HepG2 (cell line): ENCODE measurements at regions not wholly inside any gene's neighbourhood (a gene's known extent, or its start where the extent isn't known, plus 50 kb on each side); places are given as distances from the start of the nearest gene placed in this dataset.

Experiments used
- ATAC-seq: fragments of 200-7000 bp; cut with Tn5 transposase; 3 replicates; pipeline ENCODE4 v1.9.1; 2020; ENCODE audit warnings: mild to moderate bottlenecking, moderate library complexity
- BruUV-seq: library from RNA; stranded (reverse); fragments of 400-500 nt; replicated peaks from 2 replicates; lab custom pipeline; 2021; lab: Mats Ljungman, UMichigan
- CTCF ChIA-PET: fragments of 300-600 bp; formaldehyde crosslinking; extraction: SDS; loops from one replicate; lab custom pipeline; 2021; ENCODE audit warnings: low total read pairs, inconsistent platforms, low intra/inter-chr PET ratio; lab: Yijun Ruan, JAX
- POLR2A ChIA-PET: fragments of 350-600 bp; sonication (Branson Sonifier 250); formaldehyde crosslinking; loops from one replicate; lab custom pipeline; 2020; ENCODE audit warnings: antibody characterized with exemption, inconsistent platforms; lab: Yijun Ruan, JAX
- DNase-seq: peaks from one replicate; pipeline ENCODE4 v3.0.0-alpha.2; 2015; ENCODE audit warnings: low spot score
- FAIRE-seq: peaks from 3 replicates; lab custom pipeline; 2011; peaks lifted over from hg19 to GRCh38; lab: Jason Lieb, UNC
- H2AFZ ChIP-seq: one replicate; pipeline ENCODE4 v1.6.1; 2011; ENCODE audit warnings: low read length, inconsistent platforms
- H3K27ac ChIP-seq: fragments of 300-600 bp; 3 replicates; pipeline ENCODE4 v1.8.0; 2011; ENCODE audit warnings: mixed run types, mild to moderate bottlenecking, mixed read lengths, low read length, inconsistent platforms; ENCODE audit not compliant: insufficient read depth; ENCODE audit errors: extremely low read length
- H3K27me3 ChIP-seq, 2 experiments: fragments of 200-600 bp in 1 of 2; 2 replicates in 1 of 2; 3 replicates in 1 of 2; pipeline versions ENCODE4 v1.6.0 to v1.8.0; 2011; ENCODE audit warnings: low read length in 2 of 2, mild to moderate bottlenecking in 2 of 2, moderate library complexity in 2 of 2, inconsistent platforms in 1 of 2; ENCODE audit not compliant: insufficient read depth in 2 of 2, control insufficient read depth in 1 of 2
- H3K36me3 ChIP-seq, 2 experiments: fragments of 200-600 bp in 1 of 2; replicated peaks in 1 of 2; 2 replicates in 1 of 2; 3 replicates in 1 of 2; pipeline versions ENCODE4 v1.5.1 to v1.8.0; 2011; ENCODE audit warnings: low read length in 2 of 2, inconsistent platforms in 1 of 2; ENCODE audit not compliant: insufficient read depth in 2 of 2, control insufficient read depth in 1 of 2
- H3K4me1 ChIP-seq: 2 replicates; pipeline ENCODE4 v1.5.1; 2012; ENCODE audit warnings: low read length, inconsistent platforms; ENCODE audit not compliant: insufficient read depth
- H3K4me2 ChIP-seq: 2 replicates; pipeline ENCODE4 v1.6.0; 2011; ENCODE audit warnings: low read depth, low read length, inconsistent platforms
- H3K4me3 ChIP-seq, 3 experiments: fragments of 200-600 bp in 1 of 3; sonication (generic), shearing (Covaris generic) in 1 of 3; replicated peaks in 1 of 3; 2 replicates each; pipeline ENCODE4 v1.5.1; 2011 to 2016; ENCODE audit warnings: low read length in 3 of 3, inconsistent platforms in 2 of 3, low read depth in 2 of 3, mild to moderate bottlenecking in 2 of 3, control low read depth in 1 of 3, mixed read lengths in 1 of 3; ENCODE audit not compliant: insufficient read depth in 1 of 3
- H3K79me2 ChIP-seq: one replicate; pipeline ENCODE4 v1.6.1; 2011; ENCODE audit warnings: low read length, inconsistent platforms; ENCODE audit not compliant: insufficient read depth
- H3K9ac ChIP-seq: 2 replicates; pipeline ENCODE4 v1.6.0; 2011; ENCODE audit warnings: mild to moderate bottlenecking, low read depth, low read length, inconsistent platforms; ENCODE audit not compliant: insufficient read depth
- H3K9me3 ChIP-seq: 2 replicates; pipeline ENCODE4 v1.5.1; 2012; ENCODE audit warnings: mild to moderate bottlenecking, low read length
- H4K20me1 ChIP-seq: 2 replicates; pipeline ENCODE4 v1.6.0; 2011; ENCODE audit warnings: inconsistent platforms, mild to moderate bottlenecking, low read length, moderate library complexity; ENCODE audit not compliant: insufficient read depth
- HNRNPL ChIP-seq: fragments of 200-400 bp; formaldehyde crosslinking; IDR thresholded peaks from 2 replicates; pipeline ENCODE4 v1.6.1; 2017; ENCODE audit warnings: mild to moderate bottlenecking, low read depth, low read length
- MAF1 ChIP-seq: sonication (generic); formaldehyde crosslinking; IDR thresholded peaks from 2 replicates; pipeline ENCODE4 v1.5.0; 2020; ENCODE audit warnings: missing genetic modification reagents, borderline replicate concordance
- MBNL3 ChIP-seq: fragments of 250-450 bp; sonication (Bioruptor Pico); conservative IDR thresholded peaks from 2 replicates; pipeline ENCODE4 v1.8.0; 2022; ENCODE audit warnings: mild to moderate bottlenecking, inconsistent platforms
- MXD1 ChIP-seq: sonication (generic); formaldehyde crosslinking; IDR thresholded peaks from 2 replicates; pipeline ENCODE4 v1.4.0; 2020; ENCODE audit warnings: mild to moderate bottlenecking, missing genetic modification reagents
- SMARCC2 ChIP-seq: fragments of 450-650 bp; IDR thresholded peaks from 2 replicates; pipeline ENCODE4 v1.6.1; 2017; ENCODE audit warnings: antibody characterized with exemption, mild to moderate bottlenecking
- ZFP37 ChIP-seq: sonication (generic); formaldehyde crosslinking; IDR thresholded peaks from 2 replicates; pipeline ENCODE4 v1.4.0; 2020; ENCODE audit warnings: missing genetic modification reagents, borderline replicate concordance
- ZNF205 ChIP-seq: IDR thresholded peaks from 2 replicates; pipeline ENCODE4 v1.6.1; 2018; ENCODE audit warnings: missing biosample characterization, missing genetic modification reagents
- ZNF747 ChIP-seq: sonication (generic); formaldehyde crosslinking; IDR thresholded peaks from 2 replicates; pipeline ENCODE4 v1.8.1; 2023; ENCODE audit warnings: missing genetic modification reagents, mild to moderate bottlenecking, borderline replicate concordance
- ZSCAN22 ChIP-seq: sonication (generic); formaldehyde crosslinking; IDR thresholded peaks from 2 replicates; pipeline ENCODE4 v1.4.0; 2020; ENCODE audit warnings: mild to moderate bottlenecking, missing genetic modification reagents
- ZSCAN5A ChIP-seq: sonication (generic); formaldehyde crosslinking; IDR thresholded peaks from 2 replicates; pipeline ENCODE4 v1.8.0; 2022; ENCODE audit warnings: mild to moderate bottlenecking, missing genetic modification reagents, borderline replicate concordance
- WGBS: methylation state at CpG from one replicate; pipeline ENCODE4 v1.1.6; 2017; ENCODE audit warnings: low lambda C conversion rate; 5-methylcytosine and 5-hydroxymethylcytosine counted together
- in situ Hi-C: cut with HindIII; loops from 2 replicates; pipeline ENCODE4 v1.10.0; 2017; ENCODE audit warnings: low pct_unique_long_range_greater_than_20kb; ENCODE audit not compliant: extremely low pct_ligation_motif_present
- intact Hi-C: fragments of 100-400 bp; cut with micrococcal nuclease; formaldehyde crosslinking; loops from one replicate; pipeline ENCODE4 v1.10.0; 2022; ENCODE audit not compliant: unreplicated experiment

GRCh38 chr16:35180970-35181369, 1721.6 kb downstream of the TP53TG3F start:
- Histone ChIP-seq H3K4me2 (no peak overlapping the region), H2AFZ (no peak overlapping the region), H3K27ac (no peak overlapping the region), H3K27me3 (no peaks in the 10 kb centered on the region), H3K36me3 (no peaks in the 10 kb centered on the region), H3K4me1 (no peaks in the 10 kb centered on the region), H3K9ac (no peak overlapping the region), H4K20me1 (no peaks in the 10 kb centered on the region), H3K4me3 (no peak overlapping the region), H3K79me2 (no peaks in the 10 kb centered on the region), H3K9me3 (peaks cover 78% of the 10 kb centered on the region)
- BruUV-seq, result no TSS peak
- ChIA-PET CTCF (no interaction called here), POLR2A (no interaction called here)
- intact Hi-C loops, result no loop called here
- TF ChIP-seq ZNF205 (no peak), MBNL3 (CRISPR knock-in tag) (no peak), MXD1 (CRISPR knock-in tag) (no peak), ZNF747 (CRISPR knock-in tag) (no peak), MAF1 (no peak), ZSCAN22 (no peak), SMARCC2 (no peak), ZFP37 (CRISPR knock-in tag) (no peak), ZSCAN5A (CRISPR knock-in tag) (no peak), HNRNPL (no peak)
- no peak for ATAC-seq
- in situ Hi-C loops, result no loop called here
- DNase-seq, result no peak
- FAIRE-seq, result no peak
- WGBS, result 25% methylated on average over 2 of the region's 2 CpGs
